GM19023 (cell line): ENCODE measurements at regions not wholly inside any gene's neighbourhood (a gene's known extent, or its start where the extent isn't known, plus 50 kb on each side); places are given as distances from the start of the nearest gene placed in this dataset.
"Not testable (repeated sequence)": the region's sequence is repeated elsewhere in the genome, so short reads cannot be mapped to it uniquely, and the experiment has no call there.

Experiments used
- ATAC-seq: cut with Tn5 transposase; IDR thresholded peaks from one replicate; pipeline ENCODE4 v1.9.1; 2021; ENCODE audit warnings: mild to moderate bottlenecking, moderate library complexity; ENCODE audit not compliant: unreplicated experiment

GRCh38 chrX:121407627-121408026 lies 360.2 kb downstream of the GLUD2 start:
- no peak for ATAC-seq

GRCh38 chrX:121431514-121431913 lies 384.1 kb downstream of the GLUD2 start:
- ATAC-seq = not testable (repeated sequence)

GRCh38 chrX:121433289-121433688 lies 385.9 kb downstream of the GLUD2 start:
- no peak for ATAC-seq

- ATAC-seq = not testable (repeated sequence)
Observed at GRCh38 chrX:121437666-121438065, 390.3 kb downstream of the GLUD2 start.

DNA sequence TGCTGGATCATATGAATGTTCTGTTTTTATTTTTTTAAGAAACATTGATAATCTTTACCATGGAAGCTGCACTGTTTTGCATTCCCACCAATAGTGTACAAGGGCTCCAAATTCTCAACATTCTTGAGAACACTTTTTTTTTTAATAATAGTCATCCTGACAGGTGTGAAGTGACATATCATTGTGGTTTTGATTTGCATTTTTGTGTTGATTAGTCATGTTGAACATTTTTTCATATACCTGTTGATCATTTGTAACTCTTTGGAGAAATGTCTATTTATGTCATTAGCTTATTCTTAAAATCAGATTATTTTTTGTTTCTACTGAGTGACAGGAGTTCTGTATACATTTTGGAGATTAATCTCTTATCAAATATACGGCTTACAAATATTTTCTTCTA lies 408.5 kb downstream of the GLUD2 start:
- no peak for ATAC-seq

DNA sequence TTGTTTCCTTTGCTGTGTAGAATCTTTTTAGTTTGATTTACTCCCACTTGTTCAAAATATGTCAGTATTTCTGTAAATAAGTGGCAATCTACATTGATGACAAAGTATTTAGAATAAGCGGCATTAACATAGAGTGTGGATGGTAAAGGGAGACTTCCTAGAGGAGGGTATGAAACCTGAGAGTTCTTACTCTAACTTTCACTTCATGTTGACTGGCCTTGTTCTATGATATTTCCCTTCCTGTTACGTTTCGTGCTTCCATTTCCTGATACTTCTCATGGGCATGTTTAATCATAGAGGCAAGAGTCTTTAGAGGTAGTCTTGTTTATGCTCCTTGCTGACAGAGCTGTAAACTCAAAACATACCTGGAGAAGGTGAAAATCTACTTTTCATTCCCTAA lies 408.9 kb downstream of the GLUD2 start:
- peak; percentile 60 for ATAC-seq

DNA sequence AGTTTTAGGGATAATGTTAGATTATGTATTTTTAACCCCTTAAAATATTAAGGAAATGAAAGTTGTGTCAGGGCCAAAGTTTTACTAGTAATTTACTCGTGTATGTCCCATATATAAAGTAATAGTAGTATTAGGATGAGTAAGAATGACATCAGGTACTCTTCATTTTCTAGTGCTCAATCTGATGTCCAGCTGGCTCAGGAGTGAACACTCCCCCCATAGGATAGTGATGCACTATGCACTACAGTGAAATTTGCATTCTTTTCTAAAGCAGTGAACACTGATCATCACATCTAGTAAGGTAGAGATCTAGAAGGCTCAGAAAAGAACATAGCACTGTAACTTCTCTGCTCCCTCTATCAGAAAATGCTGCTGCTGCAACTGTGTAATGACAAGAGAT lies 409.7 kb downstream of the GLUD2 start:
- ATAC-seq = no peak

DNA sequence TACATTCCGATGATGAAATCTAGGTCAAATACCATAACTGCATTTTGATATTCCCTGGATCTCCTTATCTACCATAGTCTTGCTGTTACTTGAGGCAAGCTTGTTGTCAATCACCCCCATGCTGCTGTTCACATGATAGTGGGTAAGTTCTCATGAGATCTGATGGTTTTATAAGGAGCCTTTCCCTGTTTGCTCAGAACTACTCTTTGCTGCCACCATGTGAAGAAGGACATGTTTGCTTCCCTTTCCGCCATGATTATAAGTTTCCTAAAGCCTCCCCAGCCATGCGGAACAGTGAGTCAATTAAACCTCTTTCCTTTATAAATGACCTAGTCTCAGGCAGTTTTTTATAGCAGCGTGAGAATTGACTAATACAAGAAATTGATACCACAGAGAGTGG lies 432.0 kb downstream of the GLUD2 start:
- ATAC-seq = no peak

DNA sequence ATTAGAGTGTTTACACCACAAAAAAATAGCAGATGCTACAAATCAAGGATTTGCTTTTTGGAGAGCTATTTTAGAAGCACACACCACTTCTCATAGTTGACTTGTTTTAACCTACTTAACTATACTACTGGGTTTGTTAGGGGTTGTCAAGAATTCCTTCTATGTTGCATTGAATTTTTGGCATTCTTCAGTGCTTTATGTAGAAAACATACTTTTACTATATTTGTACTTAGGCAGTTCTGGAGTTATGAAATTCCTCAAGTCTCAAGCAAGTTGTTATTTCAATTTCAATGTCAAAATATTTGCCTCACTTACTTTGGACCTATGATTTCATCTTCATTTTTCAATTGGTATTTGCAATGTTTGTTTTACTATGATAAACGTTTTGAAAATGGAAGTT lies 449.6 kb downstream of the GLUD2 start:
- ATAC-seq = no peak

DNA sequence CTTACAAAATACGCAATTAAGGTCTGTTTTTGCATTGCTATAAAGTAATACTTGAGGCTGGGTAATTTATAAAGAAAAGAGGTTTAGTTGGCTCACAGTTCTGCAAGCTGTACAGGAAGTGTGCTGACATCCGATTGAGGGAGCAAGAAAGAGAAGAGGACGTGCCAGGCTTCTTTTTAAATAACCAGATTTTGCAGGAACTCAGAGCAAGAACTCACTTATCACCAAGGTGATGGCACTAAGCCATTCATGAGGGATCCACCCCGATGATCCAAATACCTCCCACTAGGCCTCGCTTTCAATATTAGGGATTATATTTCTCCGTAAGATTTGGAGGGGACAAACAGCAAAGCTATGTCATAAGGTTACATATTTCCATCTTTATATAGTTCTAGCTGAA lies 456.7 kb downstream of the GLUD2 start:
- no peak for ATAC-seq

DNA sequence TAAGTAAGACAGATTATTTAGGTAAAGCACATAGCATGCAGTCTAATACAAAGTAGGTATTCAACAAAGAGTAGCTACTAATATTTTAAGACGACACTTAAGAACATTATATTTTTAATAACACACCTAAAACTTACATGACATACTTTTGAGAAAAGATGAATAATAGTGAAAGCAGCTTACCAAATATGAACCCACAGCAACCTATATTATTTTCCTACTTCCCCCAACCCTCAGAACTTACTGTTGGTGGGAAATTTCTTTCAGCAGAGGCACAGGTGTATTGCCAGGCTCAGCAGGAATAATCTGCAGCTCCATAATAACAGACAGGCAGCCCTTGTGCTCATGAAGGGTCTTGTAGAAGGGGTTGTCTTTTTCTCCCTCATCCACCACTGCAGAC lies 498.9 kb downstream of the GLUD2 start:
- ATAC-seq = no peak

GRCh38 chrX:121558886-121559285 lies 511.5 kb downstream of the GLUD2 start:
- ATAC-seq = no peak

GRCh38 chrX:121562616-121563015 lies 515.2 kb downstream of the GLUD2 start:
- ATAC-seq = no peak

GRCh38 chrX:121569609-121570008 lies 522.2 kb downstream of the GLUD2 start:
- no peak for ATAC-seq

DNA sequence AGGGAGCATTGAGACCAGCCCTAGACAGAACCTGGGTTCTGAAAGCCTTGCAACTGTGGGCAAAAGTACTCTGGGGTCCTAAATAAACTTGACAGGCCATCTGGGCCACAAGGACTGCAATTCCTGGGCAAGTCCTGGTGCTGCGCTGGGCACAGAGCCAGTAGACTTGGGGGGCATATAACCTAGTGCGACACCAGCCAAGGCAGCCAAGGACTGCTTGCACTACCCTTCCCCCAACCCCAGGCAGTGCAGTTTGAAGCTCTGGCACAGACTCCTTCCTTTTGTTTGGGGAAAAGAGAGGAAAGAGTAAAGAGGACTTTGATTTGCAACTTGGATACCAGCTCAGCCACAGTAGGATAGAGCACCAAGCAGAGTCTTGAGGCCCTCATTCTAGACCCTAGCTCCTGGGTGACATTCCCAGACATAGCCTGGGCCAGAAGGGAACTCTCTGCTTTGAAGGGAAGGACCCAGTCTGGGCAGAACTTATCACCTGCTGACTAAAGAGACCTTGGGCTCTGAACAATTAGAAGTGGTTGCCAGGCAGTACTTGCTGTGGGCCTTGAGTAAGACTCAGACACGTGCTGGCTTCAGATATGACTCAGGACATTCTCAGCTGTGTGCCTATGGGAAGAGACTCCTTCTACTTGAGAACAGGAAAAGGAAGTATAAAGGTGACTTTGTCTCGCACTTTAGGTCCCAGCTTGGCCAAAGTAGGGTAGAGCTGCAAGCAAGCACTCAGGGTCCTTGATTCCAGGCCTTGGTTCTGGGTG lies 522.8 kb downstream of the GLUD2 start:
- ATAC-seq = peak; percentile 61

GRCh38 chrX:121571333-121571732 lies 523.9 kb downstream of the GLUD2 start:
- ATAC-seq = no peak

DNA sequence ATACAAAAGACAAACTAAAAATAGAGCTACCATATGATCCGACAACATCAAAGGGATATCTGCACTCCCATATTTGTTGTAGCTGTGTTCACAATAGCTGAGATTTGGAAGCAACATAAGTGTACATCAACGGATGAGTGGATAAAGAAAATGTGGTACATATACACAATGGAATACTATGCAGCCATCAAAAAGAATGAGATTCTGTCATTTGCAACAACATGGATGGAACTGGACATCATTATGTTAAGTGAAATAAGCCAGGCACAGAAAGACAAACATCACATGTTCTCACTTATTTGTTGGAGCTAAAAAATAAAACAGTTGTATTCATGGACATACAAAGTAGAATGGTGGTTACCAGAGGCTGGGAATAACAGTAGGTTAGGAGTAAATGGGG lies 527.0 kb downstream of the GLUD2 start:
- ATAC-seq = not testable (repeated sequence)

GRCh38 chrX:121579016-121579760 lies 531.8 kb downstream of the GLUD2 start:
- ATAC-seq = peak; percentile 52

DNA sequence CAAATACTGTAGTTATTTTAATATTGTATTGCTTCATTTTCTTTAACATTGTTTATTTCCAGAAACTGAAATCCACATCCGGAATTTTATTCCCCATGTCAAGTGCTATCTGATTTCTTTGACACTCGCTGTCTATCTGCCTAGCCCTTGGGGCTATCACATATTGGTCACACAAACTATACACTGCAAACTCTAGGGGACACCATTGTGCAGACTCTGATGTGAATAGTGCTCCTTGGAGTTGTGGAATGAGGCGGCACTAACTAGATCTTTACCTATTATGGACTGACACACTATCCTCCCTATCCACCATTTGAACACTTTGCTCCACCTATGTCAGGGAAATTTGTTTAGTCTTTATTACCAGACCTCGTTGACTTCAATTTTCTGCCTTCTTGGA lies 534.5 kb downstream of the GLUD2 start:
- ATAC-seq = no peak

GRCh38 chrX:121585626-121586025 lies 538.2 kb downstream of the GLUD2 start:
- no peak for ATAC-seq

- no peak for ATAC-seq
Observed at GRCh38 chrX:121592884-121593283, 545.5 kb downstream of the GLUD2 start.

GRCh38 chrX:121598356-121598755 lies 550.9 kb downstream of the GLUD2 start:
- no peak for ATAC-seq
